GM18499 (cell line): ENCODE measurements at regions not wholly inside any gene's neighbourhood (a gene's known extent, or its start where the extent isn't known, plus 50 kb on each side); places are given as distances from the start of the nearest gene placed in this dataset.
"Not testable (repeated sequence)": the region's sequence is repeated elsewhere in the genome, so short reads cannot be mapped to it uniquely, and the experiment has no call there.

ENCODE experiments used
- ATAC-seq: cut with Tn5 transposase; IDR thresholded peaks from one replicate; pipeline ENCODE4 v1.9.1; 2021; ENCODE audit warnings: moderate number of reproducible peaks; ENCODE audit not compliant: insufficient read depth, unreplicated experiment

DNA sequence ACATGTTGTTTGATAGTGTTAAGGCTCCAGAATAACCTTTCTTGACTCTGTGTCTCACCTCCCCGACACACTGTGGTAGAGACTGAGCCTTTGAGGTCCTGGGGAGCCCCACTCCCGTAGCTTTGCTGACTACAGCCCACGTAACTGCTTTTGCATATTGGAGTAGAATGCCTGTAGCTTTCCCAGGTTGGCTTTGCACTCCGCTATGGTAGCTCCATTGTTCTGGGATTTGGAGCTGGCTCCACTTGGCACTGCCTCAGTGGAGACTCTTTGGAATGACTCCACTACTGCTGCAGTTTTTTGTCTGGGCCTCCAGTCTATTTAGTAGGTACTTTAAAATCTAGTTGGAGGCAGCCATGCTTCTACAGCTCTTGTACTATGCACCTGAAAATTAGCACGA is 56.2 kb upstream of the ANXA1 start:
- ATAC-seq = no peak

GRCh38 chr9:73093740-73094379 is 57.8 kb upstream of the ANXA1 start:
- no peak for ATAC-seq

GRCh38 chr9:73093016-73093739 is 58.5 kb upstream of the ANXA1 start:
- ATAC-seq = no peak

DNA sequence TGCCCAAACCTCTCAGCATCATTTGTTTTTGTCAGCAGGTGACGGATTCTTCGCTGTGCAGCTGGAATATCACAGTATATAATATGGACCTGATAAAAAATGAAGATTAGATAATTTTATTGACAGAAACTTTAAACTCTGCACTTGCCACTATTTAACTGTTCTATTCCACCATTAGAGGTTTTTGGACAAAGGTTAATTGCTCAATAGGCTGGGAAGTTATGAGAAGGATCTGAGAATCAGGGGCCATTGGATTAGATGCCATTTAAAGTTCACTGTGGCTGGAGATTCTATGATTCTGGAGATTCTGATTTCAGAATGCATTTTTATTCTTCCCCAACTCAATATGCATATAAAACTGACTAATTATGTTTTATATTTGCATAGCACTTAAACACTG is 59.8 kb upstream of the ANXA1 start:
- no peak for ATAC-seq

DNA sequence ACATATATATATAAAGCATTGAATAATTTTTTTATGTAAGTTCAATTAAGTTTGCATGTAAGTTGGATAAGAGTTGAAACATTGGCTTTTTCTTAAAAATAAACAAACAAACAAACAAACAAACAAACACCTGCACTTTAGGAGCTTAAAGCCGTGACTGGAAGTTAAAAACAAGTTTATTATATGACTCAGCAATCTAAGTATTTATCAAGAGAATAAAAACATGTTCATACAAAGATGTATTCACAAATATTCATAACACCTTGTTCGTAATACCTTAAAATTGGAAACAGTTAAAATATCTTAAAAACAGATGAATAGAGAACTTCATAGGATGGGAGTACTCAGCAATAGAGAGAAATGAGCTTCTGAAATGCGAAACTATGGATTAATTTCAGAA is 61.5 kb upstream of the ANXA1 start:
- no peak for ATAC-seq

DNA sequence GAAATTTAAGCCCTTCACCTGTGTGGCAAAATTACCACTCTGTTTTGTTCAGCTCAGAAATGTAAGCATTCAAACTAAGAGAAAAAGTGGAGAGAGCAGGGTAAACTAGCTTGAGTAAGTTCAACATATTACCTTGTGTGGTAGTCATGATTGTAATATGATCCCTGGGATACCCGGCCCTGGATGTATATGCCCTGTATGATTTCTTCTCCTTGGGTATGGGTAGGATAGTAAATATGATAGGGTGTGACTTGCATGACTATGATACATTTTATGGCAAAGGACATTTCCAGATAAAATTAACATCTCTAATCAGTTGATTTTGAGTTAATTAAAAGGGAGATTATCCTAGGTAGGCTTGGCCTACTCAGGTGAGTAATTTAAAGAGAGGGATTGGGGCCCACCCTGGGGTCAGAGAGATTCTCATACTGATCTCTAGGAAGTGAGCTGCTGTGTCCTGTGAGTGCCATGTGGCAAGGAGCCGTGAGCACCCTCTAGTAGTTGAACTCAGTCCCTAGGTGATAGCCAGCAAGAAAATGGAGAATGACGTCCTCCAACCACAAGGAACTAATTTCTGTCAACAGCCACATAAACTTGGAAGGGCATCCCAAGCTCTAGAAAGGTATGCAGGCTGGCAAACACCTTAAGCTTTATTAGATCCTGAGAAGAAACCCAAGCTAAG is 62.2 kb upstream of the ANXA1 start:
- ATAC-seq = no peak

DNA sequence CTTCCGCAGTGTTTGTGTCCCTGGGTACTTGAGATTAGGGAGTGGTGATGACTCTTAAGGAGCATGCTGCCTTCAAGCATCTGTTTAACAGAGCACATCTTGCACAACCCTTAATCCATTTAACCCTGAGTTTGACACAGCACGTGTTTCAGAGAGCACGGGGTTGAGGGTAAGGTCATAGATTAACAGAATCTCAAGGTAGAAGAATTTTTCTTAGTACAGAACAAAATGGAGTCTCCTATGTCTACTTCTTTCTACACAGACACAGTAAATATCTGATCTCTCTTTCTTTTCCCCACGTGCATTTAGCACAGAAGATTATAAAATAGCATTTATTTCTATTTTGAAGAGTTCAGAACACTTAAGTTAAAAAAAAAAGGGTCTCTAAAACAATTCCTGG is 63.8 kb upstream of the ANXA1 start:
- ATAC-seq = not testable (repeated sequence)

- ATAC-seq = no peak
Observed at GRCh38 chr9:73083519-73083918, 68.1 kb upstream of the ANXA1 start.

GRCh38 chr9:73081979-73082657 is 69.5 kb upstream of the ANXA1 start:
- no peak for ATAC-seq

DNA sequence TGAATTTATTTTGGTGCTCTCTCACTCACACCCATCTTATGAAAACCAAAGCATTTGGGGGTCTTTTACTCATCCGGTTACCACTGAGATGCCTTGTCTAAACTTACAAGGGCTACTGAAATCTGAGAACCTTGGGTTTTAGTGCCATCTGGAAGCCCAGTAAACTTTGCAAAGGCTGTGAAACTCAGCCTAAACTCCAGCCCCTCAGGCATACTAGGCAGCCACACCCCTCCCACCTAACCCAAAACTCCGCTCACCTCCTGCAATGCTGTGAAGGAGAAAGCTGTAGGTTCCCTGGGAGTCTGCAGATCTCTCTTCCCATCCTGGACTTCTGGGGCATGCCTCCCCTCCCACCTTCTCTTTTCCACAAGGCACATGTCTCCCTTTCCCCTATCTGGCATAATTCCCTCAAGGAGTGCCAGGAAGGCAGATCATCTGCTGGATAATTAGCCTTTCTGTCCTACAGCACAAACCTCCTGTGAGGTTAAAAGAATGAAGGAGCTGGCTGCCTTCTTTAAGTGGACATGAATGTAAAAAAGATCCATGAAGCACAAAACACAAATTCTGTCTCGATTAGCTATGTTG is 71.5 kb upstream of the ANXA1 start:
- no peak for ATAC-seq

DNA sequence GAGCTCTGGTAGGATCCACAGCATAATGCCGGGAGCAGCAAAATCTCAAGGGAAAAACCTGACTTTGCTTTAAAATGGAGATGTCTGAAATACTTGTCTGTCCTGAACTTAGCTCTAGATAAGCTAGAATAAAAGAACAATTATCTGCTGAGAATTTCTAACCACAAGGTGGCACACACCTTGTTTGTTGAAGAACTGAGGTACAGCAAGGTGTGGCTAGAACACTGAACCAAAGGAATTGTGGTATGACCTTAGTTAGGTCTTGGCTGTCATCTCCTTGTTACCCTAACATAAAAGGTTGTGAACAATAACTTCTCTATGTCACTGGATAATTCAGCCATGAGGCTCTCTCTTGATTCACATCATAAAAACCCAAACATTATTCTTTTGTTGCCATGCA is 72.3 kb upstream of the ANXA1 start:
- ATAC-seq = no peak

DNA sequence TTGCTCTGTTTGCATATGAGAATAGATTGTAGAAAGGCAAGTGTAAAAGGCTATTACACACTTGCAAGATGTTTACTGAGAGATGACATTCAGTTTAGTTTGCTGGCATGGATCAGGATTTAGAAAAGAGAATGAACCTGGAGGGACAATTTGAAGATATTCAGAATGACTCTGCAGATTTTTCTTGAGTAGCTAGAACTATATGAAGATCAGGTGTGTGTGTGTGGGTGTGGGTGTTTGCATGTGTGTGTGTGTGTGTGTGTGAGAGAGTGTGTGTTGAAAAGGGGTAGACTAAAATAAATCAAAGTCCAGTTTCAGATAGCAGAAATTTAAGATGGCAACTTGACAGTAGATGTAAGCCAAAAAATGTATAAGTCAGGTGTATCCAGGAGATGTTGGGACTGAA is 74.0 kb upstream of the ANXA1 start:
- no peak for ATAC-seq

DNA sequence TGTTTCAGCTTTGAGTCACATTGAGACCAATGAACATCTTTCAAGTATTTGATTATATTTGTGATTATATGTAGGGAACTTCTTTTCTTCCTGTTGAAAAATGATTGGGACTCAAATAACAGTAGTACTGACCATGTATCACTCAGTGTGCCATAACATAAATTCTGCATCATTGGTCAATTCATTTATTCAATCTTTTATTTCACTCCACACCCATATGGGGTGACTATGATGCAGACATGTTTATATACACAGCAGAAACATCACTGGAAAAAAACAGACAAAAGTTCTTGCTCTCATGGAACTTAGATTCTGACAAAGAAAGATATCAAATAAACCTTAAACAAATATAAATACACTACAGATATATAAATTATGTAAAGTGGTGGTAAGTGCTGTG is 74.7 kb upstream of the ANXA1 start:
- ATAC-seq = no peak

DNA sequence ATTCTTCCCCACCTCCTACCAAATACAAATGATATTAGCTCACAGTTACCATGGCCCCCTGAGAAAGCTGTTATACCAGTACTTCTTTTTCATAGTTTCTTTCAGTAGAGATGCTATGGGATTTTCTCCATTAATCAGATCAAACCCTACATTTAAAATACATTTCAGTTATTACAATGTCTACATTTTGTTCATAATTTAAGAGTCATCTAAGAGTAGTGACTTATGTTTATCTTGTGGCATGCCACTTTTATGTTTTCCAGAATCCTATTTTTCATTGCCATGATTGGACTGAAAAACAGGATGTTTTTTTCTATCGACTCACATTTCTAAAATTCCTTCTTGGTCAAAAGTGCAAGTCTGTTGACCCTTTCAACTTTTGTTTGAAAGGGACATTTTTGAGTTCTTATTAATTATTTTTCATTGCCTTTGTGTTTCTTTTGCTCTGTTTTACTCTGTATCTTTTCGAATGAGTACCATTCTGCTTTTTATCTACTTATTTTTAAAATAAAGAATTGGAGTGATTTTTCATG is 77.4 kb upstream of the ANXA1 start:
- no peak for ATAC-seq

DNA sequence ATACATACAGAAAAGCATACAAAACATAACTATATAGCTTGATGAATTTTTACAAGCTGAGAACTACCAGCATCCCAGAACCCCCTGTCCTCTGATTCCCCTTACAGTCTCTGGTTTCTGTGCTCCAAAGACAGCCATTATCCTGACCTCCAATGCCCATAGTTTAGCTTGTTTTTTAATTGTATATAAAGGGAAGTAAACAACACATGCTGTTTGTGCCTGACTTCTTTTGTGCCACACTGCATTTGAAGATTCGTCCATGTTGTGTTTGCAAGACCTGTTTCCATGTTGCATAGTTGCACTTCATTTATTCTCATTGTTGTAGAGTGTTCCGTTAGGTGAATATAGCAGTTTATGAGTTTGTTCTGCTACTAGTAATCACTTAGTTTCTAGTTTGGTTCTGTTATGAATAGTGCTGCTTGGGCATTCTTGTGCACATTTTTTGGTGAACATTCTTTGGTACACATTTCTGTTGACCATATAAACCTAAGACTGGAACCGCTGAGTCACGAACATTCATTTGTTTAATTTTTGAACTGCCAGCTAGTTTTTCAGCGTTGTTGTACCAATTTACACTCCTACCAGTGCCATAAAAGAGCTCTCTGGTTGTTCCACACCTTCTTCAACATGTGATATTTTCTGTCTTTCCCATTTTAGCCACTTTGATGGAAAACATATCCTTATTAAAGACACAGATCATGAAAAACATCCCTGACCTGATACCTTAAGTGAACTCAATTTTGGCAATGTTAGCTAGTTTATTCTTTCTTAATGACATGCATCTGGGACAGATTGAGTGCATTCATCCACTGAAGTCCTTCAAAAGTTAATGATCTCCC is 78.1 kb upstream of the ANXA1 start:
- no peak for ATAC-seq

- ATAC-seq = no peak
Observed at GRCh38 chr9:73067074-73067473, 84.6 kb upstream of the ANXA1 start.

GRCh38 chr9:73065439-73065838 is 86.2 kb upstream of the ANXA1 start:
- ATAC-seq = no peak

GRCh38 chr9:73064315-73064714 is 87.3 kb upstream of the ANXA1 start:
- ATAC-seq = no peak

- ATAC-seq = no peak
Observed at GRCh38 chr9:73061146-73061545, 90.5 kb upstream of the ANXA1 start.

DNA sequence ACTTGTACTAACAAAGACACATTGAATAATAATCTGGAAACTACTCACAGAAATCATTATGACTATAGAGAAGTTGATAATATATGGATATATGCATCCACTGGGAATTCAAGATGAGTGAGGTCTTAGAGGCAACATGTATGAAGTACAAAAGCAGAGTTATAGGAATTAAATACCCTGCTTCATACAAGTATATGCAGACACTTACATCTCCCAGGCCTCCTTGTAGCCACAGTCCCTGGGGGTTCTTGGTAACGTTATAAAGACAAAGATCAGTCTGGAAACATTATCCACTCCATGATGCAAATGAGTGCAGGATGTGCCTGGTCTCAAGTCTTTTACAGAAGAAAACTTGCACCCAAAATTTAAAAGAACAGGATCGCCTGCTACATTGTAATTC is 92.4 kb upstream of the ANXA1 start:
- no peak for ATAC-seq
